Hepatocyte (in vitro differentiated cells): ENCODE measurements at regions not wholly inside any gene's neighbourhood (a gene's known extent, or its start where the extent isn't known, plus 50 kb on each side); places are given as distances from the start of the nearest gene placed in this dataset.

Experiments
- DNase-seq: peaks from one replicate; pipeline ENCODE4 v3.0.0-alpha.2; 2016; ENCODE audit warnings: low spot score
- H2AFZ ChIP-seq: fragments of 200-600 bp; sonication (generic); 2 replicates; pipeline ENCODE4 v1.6.0; 2016; ENCODE audit warnings: antibody characterized with exemption, mild to moderate bottlenecking
- H3K27ac ChIP-seq: fragments of 200-600 bp; sonication (generic); 2 replicates; pipeline ENCODE4 v1.5.1; 2016; ENCODE audit warnings: mild to moderate bottlenecking
- H3K27me3 ChIP-seq: fragments of 200-600 bp; sonication (generic); 2 replicates; pipeline ENCODE4 v1.6.1; 2016
- H3K36me3 ChIP-seq: fragments of 200-600 bp; sonication (generic); replicated peaks from 2 replicates; pipeline ENCODE4 v1.5.1; 2016; ENCODE audit warnings: low read depth; ENCODE audit not compliant: insufficient read depth
- H3K4me1 ChIP-seq: fragments of 200-600 bp; sonication (generic); 2 replicates; pipeline ENCODE4 v1.5.1; 2016; ENCODE audit warnings: mild to moderate bottlenecking, moderate library complexity; ENCODE audit not compliant: insufficient read depth
- H3K4me2 ChIP-seq: fragments of 200-600 bp; sonication (generic); 2 replicates; pipeline ENCODE4 v1.6.0; 2016
- H3K4me3 ChIP-seq: fragments of 200-600 bp; sonication (generic); 2 replicates; pipeline ENCODE4 v1.5.1; 2016; ENCODE audit warnings: mild to moderate bottlenecking
- H3K79me2 ChIP-seq: fragments of 200-600 bp; sonication (generic); 2 replicates; pipeline ENCODE4 v1.6.0; 2017; ENCODE audit warnings: mild to moderate bottlenecking
- H3K9me2 ChIP-seq: fragments of 200-600 bp; sonication (generic); replicated peaks from 2 replicates; pipeline ENCODE4 v1.6.0; 2017; ENCODE audit warnings: mild to moderate bottlenecking; ENCODE audit not compliant: insufficient read depth
- H3K9me3 ChIP-seq: fragments of 200-600 bp; sonication (generic); 2 replicates; pipeline ENCODE4 v1.5.1; 2016; ENCODE audit warnings: low read depth, mild to moderate bottlenecking
- H4K20me1 ChIP-seq: fragments of 200-600 bp; sonication (generic); 2 replicates; pipeline ENCODE4 v1.6.0; 2016; ENCODE audit warnings: mild to moderate bottlenecking; ENCODE audit not compliant: insufficient read depth, poor library complexity, severe bottlenecking
- CTCF ChIP-seq: fragments of 200-600 bp; sonication (generic); IDR thresholded peaks from 2 replicates; pipeline ENCODE4 v1.5.1; 2016; ENCODE audit warnings: antibody characterized with exemption, mild to moderate bottlenecking; ENCODE audit not compliant: poor library complexity
- EZH2 ChIP-seq: fragments of 200-600 bp; sonication (generic); IDR thresholded peaks from 2 replicates; pipeline ENCODE4 v1.6.1; 2016; ENCODE audit warnings: antibody characterized with exemption, mild to moderate bottlenecking, borderline replicate concordance
- EZH2phosphoT487 ChIP-seq: fragments of 200-600 bp; sonication (generic); IDR thresholded peaks from one replicate; pipeline ENCODE4 v1.6.1; 2018; ENCODE audit warnings: antibody characterized with exemption, mild to moderate bottlenecking, low read depth, moderate library complexity; ENCODE audit not compliant: unreplicated experiment, severe bottlenecking
- WGBS: methylation state at CpG from one replicate; pipeline ENCODE4 v1.1.6; 2016; ENCODE audit warnings: low lambda C conversion rate; ENCODE audit errors: missing lambda C conversion rate; 5-methylcytosine and 5-hydroxymethylcytosine counted together

- Histone ChIP-seq H4K20me1 (no peaks in the 10 kb centered on the region), H3K4me3 (no peak overlapping the region), H2AFZ (no peak overlapping the region), H3K27ac (no peak overlapping the region), H3K4me1 (no peaks in the 10 kb centered on the region), H3K36me3 (no peaks in the 10 kb centered on the region), H3K9me3 (no peaks in the 10 kb centered on the region), H3K27me3 (no peaks in the 10 kb centered on the region), H3K4me2 (no peak overlapping the region), H3K79me2 (no peaks in the 10 kb centered on the region), H3K9me2 (no peaks in the 10 kb centered on the region)
- peak; percentile 71 for DNase-seq
- WGBS: 31% methylated on average over 2 of the region's 2 CpGs
- TF ChIP-seq CTCF: peak; percentile 79
- no peak for TF ChIP-seq EZH2phosphoT487
Observed at GRCh38 chr4:124111922-124112321, 600.6 kb downstream of the ANKRD50 start.

DNA sequence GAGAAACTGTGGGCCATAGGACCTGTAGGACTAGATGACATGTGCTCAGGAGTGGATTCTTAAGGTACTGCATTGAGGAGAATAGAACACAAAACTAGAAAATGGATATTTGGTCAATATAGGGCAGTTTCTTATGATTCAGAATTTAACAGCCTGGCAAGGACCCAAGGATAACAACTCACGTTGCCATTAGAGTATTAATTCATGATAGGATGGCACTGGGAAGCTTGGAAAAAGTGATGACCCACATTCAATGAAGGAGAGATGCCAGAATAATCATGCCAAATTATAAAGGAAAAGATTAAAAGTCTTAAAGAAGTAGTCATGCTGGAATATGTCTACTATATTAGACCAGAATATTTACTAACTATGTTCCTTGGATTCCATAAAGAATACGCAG, 594.5 kb downstream of the ANKRD50 start:
- no peak overlapping the region for H2AFZ ChIP-seq
- H3K27me3 ChIP-seq: no peaks in the 10 kb centered on the region
- H3K9me3 ChIP-seq: no peaks in the 10 kb centered on the region
- no peak overlapping the region for H3K27ac ChIP-seq
- WGBS: 63% methylated on average over 2 of the region's 2 CpGs
- H3K9me2 ChIP-seq: no peaks in the 10 kb centered on the region
- H3K36me3 ChIP-seq: no peaks in the 10 kb centered on the region
- H4K20me1 ChIP-seq: no peaks in the 10 kb centered on the region
- no peak for TF ChIP-seq CTCF
- no peak overlapping the region for H3K4me2 ChIP-seq
- DNase-seq: no peak
- no peaks in the 10 kb centered on the region for H3K79me2 ChIP-seq
- no peak overlapping the region for H3K4me3 ChIP-seq
- H3K4me1 ChIP-seq: no peaks in the 10 kb centered on the region

GRCh38 chr4:124121461-124121971, 591.0 kb downstream of the ANKRD50 start:
- Histone ChIP-seq H3K9me3 (no peaks in the 10 kb centered on the region), H3K4me1 (no peaks in the 10 kb centered on the region), H4K20me1 (no peaks in the 10 kb centered on the region), H2AFZ (no peak overlapping the region), H3K9me2 (no peaks in the 10 kb centered on the region), H3K36me3 (no peaks in the 10 kb centered on the region), H3K4me3 (no peak overlapping the region), H3K79me2 (no peaks in the 10 kb centered on the region), H3K4me2 (no peak overlapping the region), H3K27ac (no peak overlapping the region), H3K27me3 (no peaks in the 10 kb centered on the region)
- no peak for DNase-seq
- no peak for TF ChIP-seq CTCF
- no peak for TF ChIP-seq EZH2phosphoT487
- no peak for TF ChIP-seq EZH2
- WGBS: 76% methylated on average over 1 of the region's 1 CpG

DNA sequence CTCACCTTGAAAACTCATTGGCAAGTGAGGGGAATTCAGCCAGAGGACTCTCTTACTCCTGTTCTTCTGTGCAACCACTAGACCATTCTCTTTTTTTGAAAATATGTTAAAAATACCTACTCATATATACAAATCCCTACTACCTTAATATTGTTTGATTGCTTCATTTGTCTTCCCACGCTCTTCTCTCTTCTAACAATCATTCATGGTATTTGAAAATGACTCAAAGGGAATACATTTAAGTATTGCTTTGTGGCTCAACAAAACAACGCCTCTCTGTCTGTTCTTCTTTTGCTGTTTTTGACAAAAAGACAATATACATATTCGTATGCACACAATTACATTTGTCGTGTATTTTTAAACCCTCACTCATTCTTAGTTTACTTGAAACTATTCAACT, 589.4 kb downstream of the ANKRD50 start:
- H3K27ac ChIP-seq: no peak overlapping the region
- H3K4me1 ChIP-seq: no peaks in the 10 kb centered on the region
- H3K36me3 ChIP-seq: no peaks in the 10 kb centered on the region
- no peak overlapping the region for H3K4me3 ChIP-seq
- H2AFZ ChIP-seq: no peak overlapping the region
- no peaks in the 10 kb centered on the region for H3K9me3 ChIP-seq
- DNase-seq: no peak
- H4K20me1 ChIP-seq: no peaks in the 10 kb centered on the region
- TF ChIP-seq EZH2phosphoT487 (no peak), CTCF (no peak), EZH2 (no peak)
- no peaks in the 10 kb centered on the region for H3K27me3 ChIP-seq
- 92% methylated on average over 4 of the region's 4 CpGs for WGBS
- no peaks in the 10 kb centered on the region for H3K9me2 ChIP-seq
- no peak overlapping the region for H3K4me2 ChIP-seq
- no peaks in the 10 kb centered on the region for H3K79me2 ChIP-seq
